EH (cell line): ENCODE measurements at regions not wholly inside any gene's neighbourhood (a gene's known extent, or its start where the extent isn't known, plus 50 kb on each side); places are given as distances from the start of the nearest gene placed in this dataset.

Experiments used
- DNase-seq: peaks from one replicate; pipeline ENCODE4 v3.0.0-alpha.2; 2015; ENCODE audit warnings: low read depth

DNA sequence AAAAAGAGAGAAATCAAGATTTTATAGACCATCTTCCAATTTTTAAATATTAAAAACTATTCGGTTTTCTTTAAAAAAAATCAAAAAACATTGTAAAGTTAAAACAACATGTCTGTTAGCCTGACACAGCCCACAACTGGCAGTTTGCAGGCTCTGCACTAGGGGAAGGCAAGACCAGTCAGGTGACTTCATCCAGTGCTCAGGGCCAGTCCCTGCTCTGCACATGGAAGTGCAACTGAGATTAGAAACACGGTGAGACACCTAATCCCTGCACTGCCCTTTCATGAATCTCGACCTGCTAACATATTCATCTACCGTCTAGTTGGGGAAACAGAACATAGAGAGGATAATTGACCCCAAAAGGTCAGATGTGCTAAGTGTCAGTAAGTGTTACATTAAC is 135.2 kb downstream of the BARD1 start:
- DNase-seq = no peak

DNA sequence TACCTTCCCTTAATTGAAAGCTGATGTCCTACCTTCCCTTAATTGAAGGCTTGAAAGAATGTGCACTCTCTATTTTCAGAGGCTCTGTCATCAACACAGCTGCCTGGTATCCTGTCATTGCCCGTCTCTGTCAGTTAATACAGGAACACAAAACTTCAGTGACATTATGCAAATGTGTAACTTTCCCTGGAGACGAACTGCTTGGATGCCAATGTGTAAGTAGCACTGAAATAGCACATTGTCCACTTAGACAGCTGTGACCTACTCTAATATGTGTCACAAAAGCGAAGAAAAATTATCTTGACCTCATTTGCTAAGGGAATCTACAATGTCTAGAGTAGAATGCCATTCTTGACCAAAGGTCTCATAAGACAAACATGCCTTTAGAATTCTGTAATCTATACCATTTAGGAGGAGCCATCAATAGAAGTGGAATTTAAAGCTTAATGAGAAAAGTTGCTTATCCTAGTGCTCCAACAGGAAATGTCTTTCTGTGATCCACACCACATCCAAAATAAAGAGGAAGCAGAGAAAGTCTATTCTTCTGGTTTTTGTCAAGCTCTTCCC is 138.1 kb downstream of the BARD1 start:
- peak; percentile 27 for DNase-seq

DNA sequence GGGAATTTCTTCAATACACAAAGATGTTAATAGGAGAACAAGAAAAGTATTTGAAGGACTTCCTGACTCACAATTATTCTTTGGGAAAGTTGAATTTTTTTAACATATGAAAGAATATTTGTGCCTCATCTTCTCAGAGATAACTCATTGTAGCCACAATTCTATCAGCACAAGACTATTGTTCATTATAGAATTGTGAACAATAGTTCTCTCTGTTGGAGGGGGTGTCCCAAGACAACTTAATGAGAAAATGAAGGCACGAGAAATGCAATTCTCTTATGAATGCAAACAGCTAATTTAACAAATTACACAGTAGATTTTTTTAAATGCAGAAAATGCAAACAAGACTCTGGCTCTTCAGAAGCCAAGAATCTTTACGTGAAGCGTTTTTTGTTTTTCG is 157.0 kb downstream of the BARD1 start:
- no peak for DNase-seq

DNA sequence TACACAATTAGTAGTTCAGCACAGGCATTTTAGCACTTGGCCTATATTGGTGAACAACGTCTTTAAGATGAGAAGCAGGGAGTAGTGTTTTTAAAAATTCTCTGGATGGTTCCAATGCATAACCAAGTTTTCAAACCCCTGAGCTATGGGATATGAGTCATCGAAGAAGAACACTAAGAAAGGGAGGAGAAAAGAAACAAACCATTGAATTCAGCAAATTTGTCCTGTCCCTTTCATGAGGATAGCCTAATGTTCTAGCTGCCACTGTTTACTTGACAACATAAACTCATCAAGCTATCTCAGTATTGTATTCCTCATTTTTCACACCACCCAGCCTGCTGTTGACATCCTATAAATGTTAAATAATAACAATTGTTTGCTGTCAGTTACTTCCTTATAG is 158.0 kb downstream of the BARD1 start:
- peak; percentile 27 for DNase-seq

DNA sequence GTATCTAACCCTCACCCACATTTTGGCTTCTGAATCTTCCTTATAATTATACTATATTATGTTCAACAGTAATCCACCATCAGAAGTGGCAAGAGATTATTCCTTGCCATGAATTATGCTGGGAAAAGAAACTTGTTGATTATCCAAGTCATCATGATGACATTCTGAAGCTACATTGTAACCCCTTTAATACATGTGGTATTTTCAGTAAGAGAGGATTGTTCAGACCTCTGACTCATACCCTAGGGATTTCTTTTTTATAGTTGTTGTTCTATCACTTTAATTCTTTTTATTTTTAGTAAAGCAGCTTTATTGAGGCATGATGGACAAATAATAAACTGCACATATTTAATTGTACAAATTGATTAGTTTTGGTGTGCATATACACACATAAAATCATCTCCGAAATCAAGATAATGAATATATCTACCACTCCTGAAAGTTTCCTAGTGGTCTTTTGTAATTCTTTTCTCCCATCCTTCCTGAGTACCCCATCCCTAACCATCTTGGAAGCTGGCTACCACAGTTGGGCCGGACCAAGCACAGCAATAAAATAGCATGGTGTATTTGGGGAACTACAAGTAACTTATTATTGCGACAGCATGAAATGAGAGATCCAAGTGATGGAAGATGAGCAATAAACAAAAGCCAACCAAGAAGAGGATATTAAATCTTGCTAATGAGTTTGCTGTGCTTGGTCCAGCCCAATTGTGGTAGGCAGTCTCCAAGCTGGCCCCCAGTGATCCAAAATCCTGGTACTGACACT is 159.9 kb downstream of the BARD1 start:
- peak; percentile 63 for DNase-seq

DNA sequence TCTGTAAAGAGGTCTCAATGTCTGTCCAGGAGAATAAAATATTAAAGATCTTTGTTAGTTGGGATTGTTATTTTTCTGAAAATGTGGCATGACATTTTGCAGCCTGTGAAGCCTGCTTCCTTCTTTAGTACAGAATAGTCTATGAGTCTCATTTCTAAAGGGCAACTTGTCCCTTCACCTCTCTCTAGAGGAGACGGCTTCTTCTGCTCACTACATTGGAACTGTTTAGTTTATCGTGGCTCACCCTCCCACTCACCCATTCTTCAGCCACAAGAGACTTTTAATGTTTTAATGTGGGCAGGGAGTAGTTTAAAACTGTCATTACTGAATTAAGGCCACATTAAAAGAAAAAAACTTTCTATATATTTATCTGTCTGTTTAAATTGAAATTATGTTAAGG is 161.0 kb downstream of the BARD1 start:
- no peak for DNase-seq

DNA sequence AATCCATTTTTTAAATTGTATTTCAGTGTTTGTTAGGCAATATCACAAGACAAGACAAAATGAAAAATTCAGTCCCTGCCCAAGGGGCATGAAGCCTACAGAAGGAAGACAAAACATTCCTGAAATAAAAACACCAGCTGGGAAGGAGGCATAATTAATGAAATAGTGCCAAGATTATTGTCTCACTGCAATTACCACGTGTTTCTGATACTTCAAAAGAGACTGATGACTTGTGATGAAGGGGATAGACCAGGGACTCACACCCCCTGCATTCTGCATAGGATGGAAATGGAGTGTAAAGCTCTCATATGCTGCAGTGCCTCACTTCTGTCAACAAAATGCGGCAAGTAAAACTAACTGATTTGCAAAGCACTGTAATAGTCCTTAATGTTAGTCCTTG is 178.1 kb downstream of the BARD1 start:
- DNase-seq = no peak

DNA sequence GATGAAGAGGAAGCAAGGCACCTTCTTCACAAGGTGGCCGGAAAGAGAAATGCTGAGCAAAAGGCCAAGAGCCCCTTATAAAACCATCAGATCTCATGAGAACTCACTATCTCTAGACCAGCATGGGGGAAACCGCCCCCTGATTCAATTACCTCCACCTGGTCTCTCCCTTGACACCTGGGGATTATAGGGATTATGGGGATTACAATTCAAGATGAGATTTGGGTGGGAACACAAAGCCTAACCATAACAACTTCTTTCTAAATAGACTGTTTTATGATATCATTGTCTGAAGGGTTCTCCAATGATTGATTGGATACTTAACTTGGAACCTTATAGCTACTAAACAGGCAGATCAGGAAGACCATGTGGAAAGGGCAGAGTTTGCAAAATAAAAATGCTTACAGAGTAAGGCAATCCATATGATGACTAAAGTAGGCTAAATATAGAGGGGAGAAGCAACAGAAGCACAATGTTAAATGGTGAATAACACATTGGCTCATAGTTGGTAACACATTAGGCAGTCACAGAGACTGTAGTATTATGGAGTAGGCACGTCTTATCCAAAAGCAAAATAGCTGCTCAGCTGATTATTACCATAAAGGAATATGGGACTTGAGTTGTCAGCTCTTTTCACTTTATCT is 179.0 kb downstream of the BARD1 start:
- DNase-seq = peak; percentile 41

DNA sequence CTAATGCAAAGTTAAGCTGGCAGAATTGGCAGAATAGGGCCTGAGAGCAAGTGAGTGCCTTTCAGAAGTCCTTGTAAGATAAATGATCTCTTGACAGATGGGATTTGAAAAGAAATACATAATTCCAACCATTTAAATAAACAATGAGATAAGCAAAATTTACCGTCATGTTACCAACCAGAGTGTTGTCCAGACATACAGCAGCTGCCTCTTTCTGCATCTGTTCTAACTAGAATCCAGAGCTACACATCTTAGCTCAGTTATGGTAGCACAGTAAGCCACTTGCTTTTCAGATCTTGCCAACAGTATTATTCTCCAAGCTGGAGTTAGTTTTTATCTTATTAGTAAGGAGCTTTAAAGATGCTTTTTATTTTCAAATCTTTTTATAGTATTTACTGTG is 179.6 kb downstream of the BARD1 start:
- DNase-seq = no peak
